ENCODE measurements at regions not wholly inside any gene's neighbourhood (a gene's known extent, or its start where the extent isn't known, plus 50 kb on each side); places are given as distances from the start of the nearest gene placed in this dataset.
A peak's percentile ranks its signal among the peaks of the same experiment; 100 is the strongest.

GRCh38 chr10:36494371-36494770, 631.0 kb upstream of the ANKRD30A start:
- no peak overlapping the region for H3K27ac ChIP-seq
- TF ChIP-seq CTCF (conservative IDR thresholded peaks at IDR 0.05) (no peak), ZFX (IDR thresholded peaks at IDR 0.05) (no peak)

GRCh38 chr10:36493516-36493880, 631.9 kb upstream of the ANKRD30A start:
- H3K27ac ChIP-seq: no peak overlapping the region
- TF ChIP-seq ZFX (IDR thresholded peaks at IDR 0.05): no peak
- TF ChIP-seq CTCF (conservative IDR thresholded peaks at IDR 0.05): no peak

GRCh38 chr10:36492590-36493515, 632.5 kb upstream of the ANKRD30A start:
- H3K27ac ChIP-seq: no peak overlapping the region
- TF ChIP-seq ZFX (IDR thresholded peaks at IDR 0.05) (no peak), CTCF (conservative IDR thresholded peaks at IDR 0.05) (peak; percentile 6; the same call in 1 of the 2 replicates)

- H3K27ac ChIP-seq: no peak overlapping the region
- no peak for TF ChIP-seq CTCF (conservative IDR thresholded peaks at IDR 0.05)
- TF ChIP-seq ZFX (IDR thresholded peaks at IDR 0.05): no peak
Measured at GRCh38 chr10:36491926-36492325, 633.5 kb upstream of the ANKRD30A start.

- TF ChIP-seq ZFX (IDR thresholded peaks at IDR 0.05): no peak
- no peak for TF ChIP-seq CTCF (conservative IDR thresholded peaks at IDR 0.05)
- H3K27ac ChIP-seq: no peak overlapping the region
Measured at GRCh38 chr10:36489611-36490228, 635.7 kb upstream of the ANKRD30A start.

GRCh38 chr10:36489181-36489580, 636.2 kb upstream of the ANKRD30A start:
- no peak overlapping the region for H3K27ac ChIP-seq
- TF ChIP-seq ZFX (IDR thresholded peaks at IDR 0.05) (no peak), CTCF (conservative IDR thresholded peaks at IDR 0.05) (no peak)

- TF ChIP-seq CTCF (conservative IDR thresholded peaks at IDR 0.05): no peak
- TF ChIP-seq ZFX (IDR thresholded peaks at IDR 0.05): no peak
- no peak overlapping the region for H3K27ac ChIP-seq
Measured at GRCh38 chr10:36488579-36488978, 636.8 kb upstream of the ANKRD30A start.

All from C4-2B (cell line).